GM23338 (cell line): ENCODE measurements at regions not wholly inside any gene's neighbourhood (a gene's known extent, or its start where the extent isn't known, plus 50 kb on each side); places are given as distances from the start of the nearest gene placed in this dataset.

Experiments
- ATAC-seq: fragments of 200-7000 bp; cut with Tn5 transposase; 3 replicates; pipeline ENCODE4 v1.9.1; 2020
- DNase-seq: peaks from one replicate; pipeline ENCODE4 v3.0.0-alpha.2; 2015; ENCODE audit warnings: low spot score
- H2AFZ ChIP-seq: fragments of 200-600 bp; sonication (generic); 2 replicates; pipeline ENCODE4 v1.8.0; 2016; ENCODE audit warnings: antibody characterized with exemption, mild to moderate bottlenecking, moderate library complexity
- H3F3A ChIP-seq: fragments of 200-600 bp; sonication (generic); replicated peaks from 2 replicates; pipeline ENCODE4 v1.8.0; 2017; ENCODE audit warnings: antibody characterized with exemption, mixed run types, low read depth
- H3K27ac ChIP-seq: fragments of 200-600 bp; sonication (generic); 2 replicates; pipeline ENCODE4 v1.6.1; 2016; ENCODE audit warnings: low read depth
- H3K27me3 ChIP-seq: fragments of 200-600 bp; sonication (generic); 2 replicates; pipeline ENCODE4 v1.8.0; 2016; ENCODE audit warnings: mild to moderate bottlenecking, mixed run types, moderate library complexity; ENCODE audit not compliant: insufficient read depth
- H3K36me3 ChIP-seq: fragments of 200-600 bp; sonication (generic); 2 replicates; pipeline ENCODE4 v1.8.0; 2016; ENCODE audit warnings: mild to moderate bottlenecking; ENCODE audit not compliant: insufficient read depth
- H3K4me1 ChIP-seq: fragments of 200-600 bp; sonication (generic); 2 replicates; pipeline ENCODE4 v1.8.0; 2016; ENCODE audit warnings: mild to moderate bottlenecking, moderate library complexity; ENCODE audit not compliant: insufficient read depth
- H3K4me2 ChIP-seq: fragments of 200-600 bp; sonication (generic); 2 replicates; pipeline ENCODE4 v1.7.1; 2017; ENCODE audit warnings: mixed run types
- H3K4me3 ChIP-seq: fragments of 200-600 bp; sonication (generic); 2 replicates; pipeline ENCODE4 v1.6.1; 2016; ENCODE audit warnings: mixed run types
- H3K79me2 ChIP-seq: fragments of 200-600 bp; sonication (generic); replicated peaks from 2 replicates; pipeline ENCODE4 v1.8.0; 2017; ENCODE audit warnings: mild to moderate bottlenecking; ENCODE audit not compliant: insufficient read depth
- H3K9me2 ChIP-seq: fragments of 200-600 bp; sonication (generic); 2 replicates; pipeline ENCODE4 v1.8.0; 2017; ENCODE audit not compliant: insufficient read depth
- H4K20me1 ChIP-seq: fragments of 200-600 bp; sonication (generic); replicated peaks from 2 replicates; pipeline ENCODE4 v1.8.0; 2017; ENCODE audit warnings: mild to moderate bottlenecking; ENCODE audit not compliant: insufficient read depth
- H3K27ac Mint-ChIP-seq: 2 replicates; pipeline ENCODE4 v1.8.0; 2020; ENCODE audit warnings: inconsistent platforms, mild to moderate bottlenecking, moderate library complexity, mixed read lengths
- H3K27me3 Mint-ChIP-seq: 3 replicates; pipeline ENCODE4 v1.8.0; 2022; ENCODE audit warnings: low read depth, mild to moderate bottlenecking, moderate library complexity, mixed read lengths, inconsistent platforms; ENCODE audit not compliant: insufficient read depth, poor library complexity
- H3K36me3 Mint-ChIP-seq: 3 replicates; pipeline ENCODE4 v1.8.0; 2021; ENCODE audit warnings: low read depth, mild to moderate bottlenecking, inconsistent platforms, moderate library complexity, mixed read lengths
- H3K4me1 Mint-ChIP-seq: 3 replicates; pipeline ENCODE4 v1.8.0; 2020; ENCODE audit warnings: mild to moderate bottlenecking, inconsistent platforms, mixed read lengths
- H3K4me3 Mint-ChIP-seq: 3 replicates; pipeline ENCODE4 v1.8.0; 2021; ENCODE audit warnings: moderate library complexity, mild to moderate bottlenecking, inconsistent platforms, mixed read lengths
- H3K9me3 Mint-ChIP-seq: 3 replicates; pipeline ENCODE4 v1.8.0; 2020; ENCODE audit warnings: moderate library complexity, mild to moderate bottlenecking, inconsistent platforms, mixed read lengths
- CTCF ChIP-seq, 2 experiments: fragments of 200-600 bp in 1 of 2; sonication (generic) in 1 of 2; conservative IDR thresholded peaks; 2 replicates each; pipeline versions ENCODE4 v1.5.1 to v1.6.1; 2016 to 2017; ENCODE audit warnings: antibody characterized with exemption in 2 of 2, low read depth in 2 of 2, mild to moderate bottlenecking in 2 of 2, moderate library complexity in 1 of 2
- ETS1 ChIP-seq: IDR thresholded peaks from 2 replicates; pipeline ENCODE4 v1.6.1; 2016; ENCODE audit warnings: antibody characterized with exemption
- EZH2 ChIP-seq: fragments of 200-600 bp; sonication (generic); IDR thresholded peaks from one replicate; pipeline ENCODE4 v1.8.0; 2017; ENCODE audit warnings: antibody characterized with exemption, mild to moderate bottlenecking, low read depth; ENCODE audit not compliant: unreplicated experiment
- EZH2phosphoT487 ChIP-seq: fragments of 200-600 bp; sonication (generic); IDR thresholded peaks from one replicate; pipeline ENCODE4 v1.8.1; 2018; ENCODE audit warnings: antibody characterized with exemption; ENCODE audit not compliant: unreplicated experiment
- REST ChIP-seq: IDR thresholded peaks from one replicate; pipeline ENCODE4 v1.6.1; 2018; ENCODE audit warnings: antibody characterized with exemption; ENCODE audit not compliant: unreplicated experiment
- ZNF114 ChIP-seq: fragments of 250-450 bp; sonication (Bioruptor Pico); IDR thresholded peaks from 2 replicates; pipeline ENCODE4 v1.5.0; 2020; ENCODE audit warnings: mild to moderate bottlenecking, moderate library complexity
- ZNF462 ChIP-seq: fragments of 250-450 bp; sonication (Bioruptor Pico); IDR thresholded peaks from 2 replicates; pipeline ENCODE4 v1.5.0; 2020; ENCODE audit warnings: mild to moderate bottlenecking, moderate library complexity

- Histone ChIP-seq H3F3A (no peaks in the 10 kb centered on the region), H3K79me2 (no peaks in the 10 kb centered on the region), H3K4me2 (peak overlapping the region; percentile 36; the same call in 1 of the 2 replicates), H3K9me2 (no peaks in the 10 kb centered on the region), H3K4me1 (peaks cover 11% of the 10 kb centered on the region), H2AFZ (peak overlapping the region; percentile 25; the same call in 1 of the 2 replicates), H3K4me3 (no peak overlapping the region), H4K20me1 (no peaks in the 10 kb centered on the region), H3K27me3 (no peaks in the 10 kb centered on the region), H3K36me3 (no peaks in the 10 kb centered on the region), H3K27ac (no peak overlapping the region)
- DNase-seq (peak; percentile 24), ATAC-seq (no peak)
- Mint-ChIP-seq H3K4me3 (no peak overlapping the region), H3K4me1 (peaks cover 9% of the 10 kb centered on the region), H3K27me3 (peaks cover 2% of the 10 kb centered on the region), H3K27ac (no peak overlapping the region), H3K9me3 (no peaks in the 10 kb centered on the region), H3K36me3 (no peaks in the 10 kb centered on the region)
- TF ChIP-seq ZNF114 (CRISPR knock-in tag): no peak
- TF ChIP-seq ZNF462 (CRISPR knock-in tag): no peak
- no peak for TF ChIP-seq EZH2
- no peak for TF ChIP-seq EZH2phosphoT487
Observed at GRCh38 chr11:81059356-81059755, 1618.5 kb upstream of the TENM4 start.

- H3K27ac Mint-ChIP-seq: no peak overlapping the region
- H3K4me2 ChIP-seq: no peak overlapping the region
- DNase-seq (no peak), ATAC-seq (no peak)
- H2AFZ ChIP-seq: no peak overlapping the region
- no peaks in the 10 kb centered on the region for H3K27me3 ChIP-seq
- H3F3A ChIP-seq: no peaks in the 10 kb centered on the region
- no peak overlapping the region for H3K4me3 Mint-ChIP-seq
- no peaks in the 10 kb centered on the region for H3K79me2 ChIP-seq
- H3K36me3 ChIP-seq: no peaks in the 10 kb centered on the region
- H4K20me1 ChIP-seq: no peaks in the 10 kb centered on the region
- no peaks in the 10 kb centered on the region for H3K9me2 ChIP-seq
- no peaks in the 10 kb centered on the region for H3K9me3 Mint-ChIP-seq
- H3K27me3 Mint-ChIP-seq: peaks cover 3% of the 10 kb centered on the region
- no peak overlapping the region for H3K4me3 ChIP-seq
- H3K4me1 ChIP-seq: no peaks in the 10 kb centered on the region
- H3K36me3 Mint-ChIP-seq: no peaks in the 10 kb centered on the region
- no peak overlapping the region for H3K27ac ChIP-seq
- H3K4me1 Mint-ChIP-seq: no peaks in the 10 kb centered on the region
- no peak for TF ChIP-seq CTCF (conservative IDR thresholded peaks at IDR 0.05; ENCODE audit: low read depth in 2 of 2)
- no peak for TF ChIP-seq ETS1
- TF ChIP-seq EZH2: no peak
- no peak for TF ChIP-seq REST
Observed at GRCh38 chr11:81052344-81053158, 1611.7 kb upstream of the TENM4 start.
